HL-60 (cell line): ENCODE measurements at regions not wholly inside any gene's neighbourhood (a gene's known extent, or its start where the extent isn't known, plus 50 kb on each side); places are given as distances from the start of the nearest gene placed in this dataset.

ENCODE experiments used
- DNase-seq, 2 experiments: peaks; one replicate each; pipeline ENCODE4 v3.0.0-alpha.2; 2010 to 2020; ENCODE audit warnings: low read depth in 1 of 2, low spot score in 1 of 2
- H3K27ac ChIP-seq: fragments of 250-450 bp; sonication (Bioruptor Pico); replicated peaks from 2 replicates; pipeline ENCODE4 v1.5.1; 2020; ENCODE audit warnings: mild to moderate bottlenecking, moderate library complexity
- H3K27me3 ChIP-seq: fragments of 250-450 bp; sonication (Bioruptor Pico); 2 replicates; pipeline ENCODE4 v1.5.1; 2021; ENCODE audit warnings: mild to moderate bottlenecking, moderate library complexity; ENCODE audit not compliant: insufficient read depth, poor library complexity, severe bottlenecking
- H3K4me3 ChIP-seq: replicated peaks from 2 replicates; pipeline ENCODE4 v1.5.1; 2011; ENCODE audit warnings: mild to moderate bottlenecking, control low read depth, low read length; ENCODE audit not compliant: insufficient read depth
- GABPA ChIP-seq: IDR thresholded peaks from 2 replicates; pipeline ENCODE4 v1.6.1; 2012; ENCODE audit warnings: low read depth
- POLR2AphosphoS5 ChIP-seq: IDR thresholded peaks from 2 replicates; pipeline ENCODE4 v1.6.1; 2012; ENCODE audit warnings: low read depth
- SPI1 ChIP-seq: IDR thresholded peaks from 2 replicates; pipeline ENCODE4 v1.6.1; 2012; ENCODE audit warnings: low read depth, mild to moderate bottlenecking, borderline replicate concordance
- TF ChIP-seq, protein P1 (sequence below): IDR thresholded peaks from 2 replicates; pipeline ENCODE4 v1.6.1; 2012; ENCODE audit warnings: low read depth; ENCODE audit not compliant: insufficient replicate concordance
- TF ChIP-seq, protein P2 (sequence below): IDR thresholded peaks from one replicate; pipeline ENCODE4 v1.5.1; 2011; ENCODE audit warnings: low read length, control low read depth, inconsistent platforms; ENCODE audit not compliant: insufficient read depth

DNA sequence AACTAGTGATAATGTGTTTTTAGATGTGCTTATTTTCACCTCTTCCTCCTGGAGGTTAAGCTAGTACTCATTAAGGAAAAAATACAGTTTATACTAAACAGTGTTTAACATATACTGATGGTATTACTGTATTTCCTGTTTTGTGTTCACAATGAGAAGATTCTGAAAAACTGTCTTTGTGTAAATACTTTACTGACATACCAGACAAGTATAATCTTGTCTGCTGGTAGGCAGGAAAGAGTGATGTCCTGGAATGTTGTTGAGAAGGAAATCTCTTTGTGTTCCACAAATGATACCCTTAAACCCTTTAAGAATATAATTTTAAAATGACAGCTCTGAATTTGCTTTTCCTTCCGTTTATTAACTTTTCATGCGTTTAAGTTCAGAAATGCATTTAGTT lies 205.5 kb upstream of the NUDT6 start:
- no peak for DNase-seq
- no peak overlapping the region for H3K27ac ChIP-seq
- H3K27me3 ChIP-seq, result no peaks in the 10 kb centered on the region
- no peak overlapping the region for H3K4me3 ChIP-seq
- no peak for TF ChIP-seq GABPA
- TF ChIP-seq, protein P1, sequence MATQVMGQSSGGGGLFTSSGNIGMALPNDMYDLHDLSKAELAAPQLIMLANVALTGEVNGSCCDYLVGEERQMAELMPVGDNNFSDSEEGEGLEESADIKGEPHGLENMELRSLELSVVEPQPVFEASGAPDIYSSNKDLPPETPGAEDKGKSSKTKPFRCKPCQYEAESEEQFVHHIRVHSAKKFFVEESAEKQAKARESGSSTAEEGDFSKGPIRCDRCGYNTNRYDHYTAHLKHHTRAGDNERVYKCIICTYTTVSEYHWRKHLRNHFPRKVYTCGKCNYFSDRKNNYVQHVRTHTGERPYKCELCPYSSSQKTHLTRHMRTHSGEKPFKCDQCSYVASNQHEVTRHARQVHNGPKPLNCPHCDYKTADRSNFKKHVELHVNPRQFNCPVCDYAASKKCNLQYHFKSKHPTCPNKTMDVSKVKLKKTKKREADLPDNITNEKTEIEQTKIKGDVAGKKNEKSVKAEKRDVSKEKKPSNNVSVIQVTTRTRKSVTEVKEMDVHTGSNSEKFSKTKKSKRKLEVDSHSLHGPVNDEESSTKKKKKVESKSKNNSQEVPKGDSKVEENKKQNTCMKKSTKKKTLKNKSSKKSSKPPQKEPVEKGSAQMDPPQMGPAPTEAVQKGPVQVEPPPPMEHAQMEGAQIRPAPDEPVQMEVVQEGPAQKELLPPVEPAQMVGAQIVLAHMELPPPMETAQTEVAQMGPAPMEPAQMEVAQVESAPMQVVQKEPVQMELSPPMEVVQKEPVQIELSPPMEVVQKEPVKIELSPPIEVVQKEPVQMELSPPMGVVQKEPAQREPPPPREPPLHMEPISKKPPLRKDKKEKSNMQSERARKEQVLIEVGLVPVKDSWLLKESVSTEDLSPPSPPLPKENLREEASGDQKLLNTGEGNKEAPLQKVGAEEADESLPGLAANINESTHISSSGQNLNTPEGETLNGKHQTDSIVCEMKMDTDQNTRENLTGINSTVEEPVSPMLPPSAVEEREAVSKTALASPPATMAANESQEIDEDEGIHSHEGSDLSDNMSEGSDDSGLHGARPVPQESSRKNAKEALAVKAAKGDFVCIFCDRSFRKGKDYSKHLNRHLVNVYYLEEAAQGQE, result no peak
- no peak for TF ChIP-seq SPI1
- no peak for TF ChIP-seq POLR2AphosphoS5
- TF ChIP-seq, protein P2, sequence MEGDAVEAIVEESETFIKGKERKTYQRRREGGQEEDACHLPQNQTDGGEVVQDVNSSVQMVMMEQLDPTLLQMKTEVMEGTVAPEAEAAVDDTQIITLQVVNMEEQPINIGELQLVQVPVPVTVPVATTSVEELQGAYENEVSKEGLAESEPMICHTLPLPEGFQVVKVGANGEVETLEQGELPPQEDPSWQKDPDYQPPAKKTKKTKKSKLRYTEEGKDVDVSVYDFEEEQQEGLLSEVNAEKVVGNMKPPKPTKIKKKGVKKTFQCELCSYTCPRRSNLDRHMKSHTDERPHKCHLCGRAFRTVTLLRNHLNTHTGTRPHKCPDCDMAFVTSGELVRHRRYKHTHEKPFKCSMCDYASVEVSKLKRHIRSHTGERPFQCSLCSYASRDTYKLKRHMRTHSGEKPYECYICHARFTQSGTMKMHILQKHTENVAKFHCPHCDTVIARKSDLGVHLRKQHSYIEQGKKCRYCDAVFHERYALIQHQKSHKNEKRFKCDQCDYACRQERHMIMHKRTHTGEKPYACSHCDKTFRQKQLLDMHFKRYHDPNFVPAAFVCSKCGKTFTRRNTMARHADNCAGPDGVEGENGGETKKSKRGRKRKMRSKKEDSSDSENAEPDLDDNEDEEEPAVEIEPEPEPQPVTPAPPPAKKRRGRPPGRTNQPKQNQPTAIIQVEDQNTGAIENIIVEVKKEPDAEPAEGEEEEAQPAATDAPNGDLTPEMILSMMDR, result no peak

DNA sequence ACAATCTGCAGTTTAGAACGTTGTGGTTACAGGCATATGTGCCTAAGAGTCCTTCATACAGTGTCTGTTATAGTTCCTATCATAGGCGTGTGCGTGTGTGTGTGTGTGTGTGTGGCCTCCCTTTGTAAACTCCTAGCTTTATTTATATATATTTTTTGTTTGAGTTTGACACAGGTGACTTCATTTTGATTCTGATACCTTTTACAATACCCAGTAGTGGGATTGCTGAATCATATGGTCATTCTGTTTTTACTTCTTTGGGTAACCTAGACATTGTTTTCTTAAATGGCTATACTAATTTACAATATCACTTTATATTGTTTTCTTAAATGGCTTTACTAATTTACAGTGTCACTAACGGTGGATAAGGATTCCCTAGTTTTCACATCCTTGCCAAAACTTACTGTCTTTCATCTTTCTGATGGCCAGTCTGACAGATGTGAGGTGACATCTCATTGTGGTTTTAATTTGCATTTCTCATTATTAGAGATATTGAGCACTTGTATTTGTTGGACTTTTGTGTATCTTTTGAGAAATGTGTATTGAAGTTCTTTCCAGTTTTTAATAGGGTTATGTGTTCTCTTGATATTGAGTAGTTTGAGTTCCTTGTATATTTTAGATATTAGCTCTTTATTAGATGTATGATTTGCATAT lies 211.1 kb upstream of the NUDT6 start:
- H3K27me3 ChIP-seq, result no peaks in the 10 kb centered on the region
- H3K4me3 ChIP-seq, result no peak overlapping the region
- H3K27ac ChIP-seq, result no peak overlapping the region
- TF ChIP-seq GABPA, result no peak
- TF ChIP-seq POLR2AphosphoS5, result no peak
- TF ChIP-seq, protein P1, result no peak
- TF ChIP-seq, protein P2, result no peak
- no peak for TF ChIP-seq SPI1
- no peak for DNase-seq

DNA sequence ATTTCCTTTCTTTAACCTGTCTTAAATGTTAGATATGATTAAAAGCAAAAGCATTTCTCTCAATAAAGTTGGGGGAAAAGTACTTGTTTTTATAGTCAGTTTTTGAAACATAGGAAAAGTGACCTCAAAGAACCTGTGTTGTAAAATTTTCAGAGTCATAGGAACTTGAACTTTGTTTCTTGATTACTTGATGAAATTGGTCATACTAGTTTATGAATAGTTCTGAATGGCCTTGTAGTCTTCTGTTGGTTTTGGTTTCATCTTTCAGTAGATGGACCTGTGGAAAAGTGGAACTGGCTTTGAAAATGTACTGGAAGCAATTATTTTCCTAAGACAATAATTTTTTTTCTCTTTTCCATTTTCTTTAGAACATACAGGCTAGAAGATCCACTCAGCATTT lies 222.2 kb upstream of the NUDT6 start:
- TF ChIP-seq, protein P1, result no peak
- TF ChIP-seq SPI1, result no peak
- TF ChIP-seq, protein P2, result no peak
- TF ChIP-seq GABPA, result no peak
- TF ChIP-seq POLR2AphosphoS5, result no peak
- DNase-seq, result no peak
- H3K27me3 ChIP-seq, result no peaks in the 10 kb centered on the region

More for the DNA sequence above, 222.2 kb upstream of the NUDT6 start:
- H3K27ac ChIP-seq, result no peak overlapping the region
- no peak overlapping the region for H3K4me3 ChIP-seq
